HG03457 (cell line): ENCODE measurements at regions not wholly inside any gene's neighbourhood (a gene's known extent, or its start where the extent isn't known, plus 50 kb on each side); places are given as distances from the start of the nearest gene placed in this dataset.
"Not testable (repeated sequence)": the region's sequence is repeated elsewhere in the genome, so short reads cannot be mapped to it uniquely, and the experiment has no call there.

Source experiments
- ATAC-seq: cut with Tn5 transposase; IDR thresholded peaks from one replicate; pipeline ENCODE4 v1.9.1; 2021; ENCODE audit warnings: moderate number of reproducible peaks; ENCODE audit not compliant: unreplicated experiment

- no peak for ATAC-seq
These were observed 347.5 kb upstream of the GALNT5 start for GRCh38 chr2:156909983-156910382.

- no peak for ATAC-seq
These were observed 342.2 kb upstream of the GALNT5 start for GRCh38 chr2:156915332-156915731.

GRCh38 chr2:156918410-156918809 lies 339.1 kb upstream of the GALNT5 start:
- no peak for ATAC-seq

GRCh38 chr2:156930423-156930822 lies 327.1 kb upstream of the GALNT5 start:
- no peak for ATAC-seq

- ATAC-seq: no peak
These were observed 323.8 kb upstream of the GALNT5 start for GRCh38 chr2:156933645-156934225.

GRCh38 chr2:156935616-156936015 lies 321.9 kb upstream of the GALNT5 start:
- ATAC-seq: no peak

- no peak for ATAC-seq
These were observed 320.1 kb upstream of the GALNT5 start for GRCh38 chr2:156937430-156937829.

GRCh38 chr2:156944871-156945270 lies 312.6 kb upstream of the GALNT5 start:
- no peak for ATAC-seq

GRCh38 chr2:156947261-156947660 lies 310.2 kb upstream of the GALNT5 start:
- no peak for ATAC-seq

GRCh38 chr2:156955701-156956100 lies 301.8 kb upstream of the GALNT5 start:
- ATAC-seq: no peak

- no peak for ATAC-seq
These were observed 301.3 kb upstream of the GALNT5 start for GRCh38 chr2:156956161-156956560.

- no peak for ATAC-seq
These were observed 299.1 kb upstream of the GALNT5 start for GRCh38 chr2:156958374-156958773.

- no peak for ATAC-seq
These were observed 298.0 kb upstream of the GALNT5 start for GRCh38 chr2:156959481-156959880.

- no peak for ATAC-seq
These were observed 274.9 kb upstream of the GALNT5 start for GRCh38 chr2:156982615-156983014.

GRCh38 chr2:156986339-156986988 lies 271.0 kb upstream of the GALNT5 start:
- ATAC-seq: no peak

GRCh38 chr2:156999661-157000060 lies 257.8 kb upstream of the GALNT5 start:
- ATAC-seq: no peak

- ATAC-seq: no peak
These were observed 252.7 kb upstream of the GALNT5 start for GRCh38 chr2:157004789-157005188.

- ATAC-seq: no peak
These were observed 242.4 kb upstream of the GALNT5 start for GRCh38 chr2:157015015-157015575.

- ATAC-seq: not testable (repeated sequence)
These were observed 234.2 kb upstream of the GALNT5 start for GRCh38 chr2:157023264-157023663.

GRCh38 chr2:157024129-157024528 lies 233.4 kb upstream of the GALNT5 start:
- ATAC-seq: no peak

GRCh38 chr2:157032017-157032416 lies 225.5 kb upstream of the GALNT5 start:
- no peak for ATAC-seq

- no peak for ATAC-seq
These were observed 220.8 kb upstream of the GALNT5 start for GRCh38 chr2:157036726-157037125.

- no peak for ATAC-seq
These were observed 213.7 kb upstream of the GALNT5 start for GRCh38 chr2:157043786-157044185.
